ENCODE measurements at regions not wholly inside any gene's neighbourhood (a gene's known extent, or its start where the extent isn't known, plus 50 kb on each side); places are given as distances from the start of the nearest gene placed in this dataset.

- H3K36me3 ChIP-seq (ENCODE audit: control insufficient read depth in 5 of 5, insufficient read depth in 5 of 5, low read length in 5 of 5) = no peaks in the 10 kb centered on the region
- H3K4me1 ChIP-seq (ENCODE audit: control insufficient read depth in 5 of 5, insufficient read depth in 5 of 5, low read length in 5 of 5) = no peaks in the 10 kb centered on the region
- no peaks in the 10 kb centered on the region for H3K27me3 ChIP-seq (ENCODE audit: control insufficient read depth in 5 of 5, insufficient read depth in 4 of 5, low read length in 5 of 5)
- H3K9me3 ChIP-seq (ENCODE audit: control insufficient read depth in 5 of 5, low read length in 5 of 5) = peaks cover 0 to 3% (median 0%) of the 10 kb centered on the region in 5 donors
- no peak overlapping the region for H3K27ac ChIP-seq (ENCODE audit: low read depth, low read length)
- no peak overlapping the region for H3K9ac ChIP-seq (ENCODE audit: low read length in 5 of 5)
- H3K4me3 ChIP-seq (ENCODE audit: low read depth in 1 of 5, low read length in 5 of 5) = no peak overlapping the region
Measured at GRCh38 chr20:7586481-7586880, 353.8 kb downstream of the HAO1 start.

- no peaks in the 10 kb centered on the region for H3K36me3 ChIP-seq (ENCODE audit: control insufficient read depth in 5 of 5, insufficient read depth in 5 of 5, low read length in 5 of 5)
- H3K9me3 ChIP-seq (ENCODE audit: control insufficient read depth in 5 of 5, low read length in 5 of 5) = peaks cover 0 to 6% (median 2%) of the 10 kb centered on the region in 5 donors
- no peak overlapping the region for H3K27ac ChIP-seq (ENCODE audit: low read depth, low read length)
- no peak overlapping the region for H3K9ac ChIP-seq (ENCODE audit: low read length in 5 of 5)
- no peaks in the 10 kb centered on the region for H3K4me1 ChIP-seq (ENCODE audit: control insufficient read depth in 5 of 5, insufficient read depth in 5 of 5, low read length in 5 of 5)
- no peak overlapping the region for H3K4me3 ChIP-seq (ENCODE audit: low read depth in 1 of 5, low read length in 5 of 5)
- H3K27me3 ChIP-seq (ENCODE audit: control insufficient read depth in 5 of 5, insufficient read depth in 4 of 5, low read length in 5 of 5) = no peaks in the 10 kb centered on the region
Measured at GRCh38 chr20:7589164-7589563, 351.1 kb downstream of the HAO1 start.

GRCh38 chr20:7596541-7596940 is 343.7 kb downstream of the HAO1 start:
- no peak overlapping the region for H3K9ac ChIP-seq (ENCODE audit: low read length in 5 of 5)
- no peaks in the 10 kb centered on the region for H3K4me1 ChIP-seq (ENCODE audit: control insufficient read depth in 5 of 5, insufficient read depth in 5 of 5, low read length in 5 of 5)
- no peaks in the 10 kb centered on the region for H3K27me3 ChIP-seq (ENCODE audit: control insufficient read depth in 5 of 5, insufficient read depth in 4 of 5, low read length in 5 of 5)
- no peak overlapping the region for H3K27ac ChIP-seq (ENCODE audit: low read depth, low read length)
- no peaks in the 10 kb centered on the region for H3K36me3 ChIP-seq (ENCODE audit: control insufficient read depth in 5 of 5, insufficient read depth in 5 of 5, low read length in 5 of 5)
- H3K4me3 ChIP-seq (ENCODE audit: low read depth in 1 of 5, low read length in 5 of 5) = no peak overlapping the region
- peaks cover 0 to 12% (median 3%) of the 10 kb centered on the region in 5 donors for H3K9me3 ChIP-seq (ENCODE audit: control insufficient read depth in 5 of 5, low read length in 5 of 5)

GRCh38 chr20:7601431-7601830 is 338.8 kb downstream of the HAO1 start:
- H3K9me3 ChIP-seq (ENCODE audit: control insufficient read depth in 5 of 5, low read length in 5 of 5) = peaks cover 0 to 12% (median 0%) of the 10 kb centered on the region in 5 donors

GRCh38 chr20:7606941-7607340 is 333.3 kb downstream of the HAO1 start:
- no peaks in the 10 kb centered on the region for H3K9me3 ChIP-seq (ENCODE audit: control insufficient read depth in 5 of 5, low read length in 5 of 5)
- H3K36me3 ChIP-seq (ENCODE audit: control insufficient read depth in 5 of 5, insufficient read depth in 5 of 5, low read length in 5 of 5) = no peaks in the 10 kb centered on the region
- H3K27me3 ChIP-seq (ENCODE audit: control insufficient read depth in 5 of 5, insufficient read depth in 4 of 5, low read length in 5 of 5) = no peaks in the 10 kb centered on the region
- H3K27ac ChIP-seq (ENCODE audit: low read depth, low read length) = no peak overlapping the region
- H3K4me1 ChIP-seq (ENCODE audit: control insufficient read depth in 5 of 5, insufficient read depth in 5 of 5, low read length in 5 of 5) = no peaks in the 10 kb centered on the region
- H3K9ac ChIP-seq (ENCODE audit: low read length in 5 of 5) = no peak overlapping the region
- H3K4me3 ChIP-seq (ENCODE audit: low read depth in 1 of 5, low read length in 5 of 5) = no peak overlapping the region

More at GRCh38 chr20:7601431-7601830, 338.8 kb downstream of the HAO1 start:
- no peaks in the 10 kb centered on the region for H3K4me1 ChIP-seq (ENCODE audit: control insufficient read depth in 5 of 5, insufficient read depth in 5 of 5, low read length in 5 of 5)
- no peaks in the 10 kb centered on the region for H3K27me3 ChIP-seq (ENCODE audit: control insufficient read depth in 5 of 5, insufficient read depth in 4 of 5, low read length in 5 of 5)
- no peaks in the 10 kb centered on the region for H3K36me3 ChIP-seq (ENCODE audit: control insufficient read depth in 5 of 5, insufficient read depth in 5 of 5, low read length in 5 of 5)
- H3K4me3 ChIP-seq (ENCODE audit: low read depth in 1 of 5, low read length in 5 of 5) = no peak overlapping the region
- H3K9ac ChIP-seq (ENCODE audit: low read length in 5 of 5) = no peak overlapping the region
- H3K27ac ChIP-seq (ENCODE audit: low read depth, low read length) = no peak overlapping the region

GRCh38 chr20:7608250-7608649 is 332.0 kb downstream of the HAO1 start:
- Histone ChIP-seq H3K9ac (ENCODE audit: low read length in 5 of 5) (no peak overlapping the region), H3K27ac (ENCODE audit: low read depth, low read length) (no peak overlapping the region), H3K27me3 (ENCODE audit: control insufficient read depth in 5 of 5, insufficient read depth in 4 of 5, low read length in 5 of 5) (no peaks in the 10 kb centered on the region), H3K36me3 (ENCODE audit: control insufficient read depth in 5 of 5, insufficient read depth in 5 of 5, low read length in 5 of 5) (no peaks in the 10 kb centered on the region), H3K4me1 (ENCODE audit: control insufficient read depth in 5 of 5, insufficient read depth in 5 of 5, low read length in 5 of 5) (no peaks in the 10 kb centered on the region), H3K9me3 (ENCODE audit: control insufficient read depth in 5 of 5, low read length in 5 of 5) (no peaks in the 10 kb centered on the region), H3K4me3 (ENCODE audit: low read depth in 1 of 5, low read length in 5 of 5) (no peak overlapping the region)

- H3K4me3 ChIP-seq (ENCODE audit: low read depth in 1 of 5, low read length in 5 of 5) = no peak overlapping the region
- no peak overlapping the region for H3K9ac ChIP-seq (ENCODE audit: low read length in 5 of 5)
- H3K27me3 ChIP-seq (ENCODE audit: control insufficient read depth in 5 of 5, insufficient read depth in 4 of 5, low read length in 5 of 5) = no peaks in the 10 kb centered on the region
- H3K36me3 ChIP-seq (ENCODE audit: control insufficient read depth in 5 of 5, insufficient read depth in 5 of 5, low read length in 5 of 5) = no peaks in the 10 kb centered on the region
- no peak overlapping the region for H3K27ac ChIP-seq (ENCODE audit: low read depth, low read length)
- H3K9me3 ChIP-seq (ENCODE audit: control insufficient read depth in 5 of 5, low read length in 5 of 5) = no peaks in the 10 kb centered on the region
- H3K4me1 ChIP-seq (ENCODE audit: control insufficient read depth in 5 of 5, insufficient read depth in 5 of 5, low read length in 5 of 5) = no peaks in the 10 kb centered on the region
Measured at GRCh38 chr20:7609251-7609650, 331.0 kb downstream of the HAO1 start.

- no peaks in the 10 kb centered on the region for H3K4me1 ChIP-seq (ENCODE audit: control insufficient read depth in 5 of 5, insufficient read depth in 5 of 5, low read length in 5 of 5)
- no peaks in the 10 kb centered on the region for H3K9me3 ChIP-seq (ENCODE audit: control insufficient read depth in 5 of 5, low read length in 5 of 5)
- no peak overlapping the region for H3K4me3 ChIP-seq (ENCODE audit: low read depth in 1 of 5, low read length in 5 of 5)
- no peaks in the 10 kb centered on the region for H3K27me3 ChIP-seq (ENCODE audit: control insufficient read depth in 5 of 5, insufficient read depth in 4 of 5, low read length in 5 of 5)
- no peak overlapping the region for H3K27ac ChIP-seq (ENCODE audit: low read depth, low read length)
- no peaks in the 10 kb centered on the region for H3K36me3 ChIP-seq (ENCODE audit: control insufficient read depth in 5 of 5, insufficient read depth in 5 of 5, low read length in 5 of 5)
- no peak overlapping the region for H3K9ac ChIP-seq (ENCODE audit: low read length in 5 of 5)
Measured at GRCh38 chr20:7610681-7611080, 329.6 kb downstream of the HAO1 start.

GRCh38 chr20:7617797-7618196 is 322.5 kb downstream of the HAO1 start:
- Histone ChIP-seq H3K4me3 (ENCODE audit: low read depth in 1 of 5, low read length in 5 of 5) (no peak overlapping the region), H3K4me1 (ENCODE audit: control insufficient read depth in 5 of 5, insufficient read depth in 5 of 5, low read length in 5 of 5) (no peaks in the 10 kb centered on the region), H3K36me3 (ENCODE audit: control insufficient read depth in 5 of 5, insufficient read depth in 5 of 5, low read length in 5 of 5) (no peaks in the 10 kb centered on the region), H3K9ac (ENCODE audit: low read length in 5 of 5) (no peak overlapping the region), H3K27ac (ENCODE audit: low read depth, low read length) (no peak overlapping the region), H3K9me3 (ENCODE audit: control insufficient read depth in 5 of 5, low read length in 5 of 5) (peaks cover 0 to 5% (median 2%) of the 10 kb centered on the region in 5 donors), H3K27me3 (ENCODE audit: control insufficient read depth in 5 of 5, insufficient read depth in 4 of 5, low read length in 5 of 5) (no peaks in the 10 kb centered on the region)

GRCh38 chr20:7622399-7622961 is 317.8 kb downstream of the HAO1 start:
- no peaks in the 10 kb centered on the region for H3K36me3 ChIP-seq (ENCODE audit: control insufficient read depth in 5 of 5, insufficient read depth in 5 of 5, low read length in 5 of 5)
- H3K4me1 ChIP-seq (ENCODE audit: control insufficient read depth in 5 of 5, insufficient read depth in 5 of 5, low read length in 5 of 5) = no peaks in the 10 kb centered on the region
- no peak overlapping the region for H3K9ac ChIP-seq (ENCODE audit: low read length in 5 of 5)
- peaks cover 0 to 5% (median 2%) of the 10 kb centered on the region in 5 donors for H3K9me3 ChIP-seq (ENCODE audit: control insufficient read depth in 5 of 5, low read length in 5 of 5)
- no peak overlapping the region for H3K4me3 ChIP-seq (ENCODE audit: low read depth in 1 of 5, low read length in 5 of 5)
- H3K27ac ChIP-seq (ENCODE audit: low read depth, low read length) = no peak overlapping the region
- H3K27me3 ChIP-seq (ENCODE audit: control insufficient read depth in 5 of 5, insufficient read depth in 4 of 5, low read length in 5 of 5) = no peaks in the 10 kb centered on the region

Data from subcutaneous abdominal adipose tissue (tissue), 5 donors.